ENCODE measurements at regions not wholly inside any gene's neighbourhood (a gene's known extent, or its start where the extent isn't known, plus 50 kb on each side); places are given as distances from the start of the nearest gene placed in this dataset.
"Not testable (repeated sequence)": the region's sequence is repeated elsewhere in the genome, so short reads cannot be mapped to it uniquely, and the experiment has no call there.

DNA sequence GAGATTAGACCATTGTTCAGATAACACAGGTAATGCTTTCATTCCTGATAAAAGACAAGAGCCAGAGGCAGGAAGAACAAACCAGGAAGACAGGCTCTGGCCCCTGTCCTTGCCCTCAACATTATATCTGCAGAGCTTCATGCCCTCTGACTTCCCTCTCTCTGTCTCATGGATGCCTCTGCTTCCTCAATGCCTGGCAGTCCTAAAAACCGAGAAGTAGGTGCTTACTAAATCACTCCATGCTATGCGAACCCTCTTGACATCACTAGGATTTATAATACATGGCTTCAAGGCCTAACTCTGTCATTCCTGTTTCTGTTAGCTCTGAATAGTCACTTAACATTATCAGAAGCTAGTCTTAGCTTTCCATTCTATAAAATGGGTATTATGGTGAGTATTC, 117.8 kb downstream of the TLR4 start:
- DNase-seq (ENCODE audit: low spot score) = no peak
- Mint-ChIP-seq H3K9me3 (peaks cover 7% of the 10 kb centered on the region), H3K4me1 (ENCODE audit: low read depth) (peaks cover 12% of the 10 kb centered on the region), H3K27ac (no peak overlapping the region), H3K36me3 (ENCODE audit: low read depth) (no peaks in the 10 kb centered on the region), H3K4me3 (no peak overlapping the region), H3K27me3 (ENCODE audit: insufficient read depth) (peaks cover 33% of the 10 kb centered on the region)
- intact Hi-C loops (cut with micrococcal nuclease) = no loop called here

DNA sequence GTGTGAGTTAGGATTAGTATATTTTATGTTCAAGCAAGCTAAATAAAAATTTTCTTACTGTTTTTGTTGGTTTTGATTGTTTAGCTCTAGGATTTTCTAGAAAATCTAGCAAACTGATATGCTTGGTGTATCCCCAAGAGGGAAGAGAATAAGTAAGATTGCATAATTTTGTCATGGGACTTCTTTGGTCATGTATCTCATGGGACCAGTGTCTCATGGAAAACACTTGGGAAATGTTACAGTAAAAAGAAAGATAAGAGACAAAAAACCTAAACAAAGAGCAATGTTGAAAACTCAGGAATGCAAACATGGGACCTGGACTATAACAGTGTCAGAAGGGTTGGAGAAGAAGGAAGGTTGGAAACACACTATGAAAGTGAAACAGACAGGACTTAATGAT, 119.4 kb downstream of the TLR4 start:
- intact Hi-C loops (cut with micrococcal nuclease) = no loop called here
- peaks cover 12% of the 10 kb centered on the region for H3K4me1 Mint-ChIP-seq (ENCODE audit: low read depth)
- peaks cover 7% of the 10 kb centered on the region for H3K9me3 Mint-ChIP-seq
- no peak overlapping the region for H3K4me3 Mint-ChIP-seq
- no peak for DNase-seq (ENCODE audit: low spot score)
- peaks cover 40% of the 10 kb centered on the region for H3K27me3 Mint-ChIP-seq (ENCODE audit: insufficient read depth)
- no peak overlapping the region for H3K27ac Mint-ChIP-seq
- H3K36me3 Mint-ChIP-seq (ENCODE audit: low read depth) = no peaks in the 10 kb centered on the region

- H3K4me3 Mint-ChIP-seq = no peak overlapping the region
Measured at GRCh38 chr9:117825609-117826347, 121.6 kb downstream of the TLR4 start.

GRCh38 chr9:117826837-117827236, 122.6 kb downstream of the TLR4 start:
- H3K4me3 Mint-ChIP-seq = no peak overlapping the region
- no peaks in the 10 kb centered on the region for H3K9me3 Mint-ChIP-seq
- no peaks in the 10 kb centered on the region for H3K36me3 Mint-ChIP-seq (ENCODE audit: low read depth)
- H3K4me1 Mint-ChIP-seq (ENCODE audit: low read depth) = peaks cover 12% of the 10 kb centered on the region
- H3K27ac Mint-ChIP-seq = no peak overlapping the region
- peaks cover 32% of the 10 kb centered on the region for H3K27me3 Mint-ChIP-seq (ENCODE audit: insufficient read depth)
- no peak for DNase-seq (ENCODE audit: low spot score)
- intact Hi-C loops (cut with micrococcal nuclease) = loop anchor here (1.0 kb wide), 1 partner anchor 44 kb away; no protein-coding TSS in a partner anchor

More at GRCh38 chr9:117825609-117826347, 121.6 kb downstream of the TLR4 start:
- Mint-ChIP-seq H3K4me1 (ENCODE audit: low read depth) (peaks cover 12% of the 10 kb centered on the region), H3K27me3 (ENCODE audit: insufficient read depth) (peaks cover 34% of the 10 kb centered on the region), H3K36me3 (ENCODE audit: low read depth) (no peaks in the 10 kb centered on the region), H3K27ac (peak overlapping the region; percentile 53), H3K9me3 (no peaks in the 10 kb centered on the region)
- DNase-seq (ENCODE audit: low spot score) = peak; percentile 41
- intact Hi-C loops (cut with micrococcal nuclease) = loop anchor here (1.0 kb wide), 1 partner anchor 42 kb away; no protein-coding TSS in a partner anchor

DNA sequence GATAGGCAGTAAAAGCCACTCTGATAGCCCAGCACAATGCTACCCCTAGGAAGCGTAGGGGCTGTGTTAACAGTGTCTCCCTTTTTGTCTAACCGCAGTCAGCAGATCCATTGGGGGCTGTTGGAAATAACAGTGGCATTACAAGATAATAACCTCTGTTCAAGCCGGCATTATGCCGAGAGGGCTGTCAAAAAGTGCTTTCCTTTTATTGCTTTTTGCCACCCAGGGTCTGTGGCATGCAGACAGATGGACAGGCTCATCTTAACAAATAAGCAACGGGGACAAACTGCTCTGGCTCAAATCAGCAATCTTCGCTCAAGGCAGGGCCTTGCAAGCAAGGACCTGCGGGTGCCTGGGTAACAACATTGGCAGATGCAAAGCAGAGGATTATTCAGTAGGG, 123.3 kb downstream of the TLR4 start:
- no peak overlapping the region for H3K27ac Mint-ChIP-seq
- no peaks in the 10 kb centered on the region for H3K36me3 Mint-ChIP-seq (ENCODE audit: low read depth)
- no peaks in the 10 kb centered on the region for H3K9me3 Mint-ChIP-seq
- intact Hi-C loops (cut with micrococcal nuclease) = no loop called here
- peaks cover 12% of the 10 kb centered on the region for H3K4me1 Mint-ChIP-seq (ENCODE audit: low read depth)
- H3K27me3 Mint-ChIP-seq (ENCODE audit: insufficient read depth) = peaks cover 29% of the 10 kb centered on the region
- H3K4me3 Mint-ChIP-seq = no peak overlapping the region
- no peak for DNase-seq (ENCODE audit: low spot score)

- H3K4me3 Mint-ChIP-seq = no peak overlapping the region
- intact Hi-C loops (cut with micrococcal nuclease) = no loop called here
- no peak for DNase-seq (ENCODE audit: low spot score)
- H3K27ac Mint-ChIP-seq = no peak overlapping the region
- H3K9me3 Mint-ChIP-seq = no peaks in the 10 kb centered on the region
- H3K36me3 Mint-ChIP-seq (ENCODE audit: low read depth) = no peaks in the 10 kb centered on the region
- peaks cover 34% of the 10 kb centered on the region for H3K27me3 Mint-ChIP-seq (ENCODE audit: insufficient read depth)
- H3K4me1 Mint-ChIP-seq (ENCODE audit: low read depth) = peaks cover 12% of the 10 kb centered on the region
Measured at GRCh38 chr9:117828466-117828865, 124.3 kb downstream of the TLR4 start.

DNA sequence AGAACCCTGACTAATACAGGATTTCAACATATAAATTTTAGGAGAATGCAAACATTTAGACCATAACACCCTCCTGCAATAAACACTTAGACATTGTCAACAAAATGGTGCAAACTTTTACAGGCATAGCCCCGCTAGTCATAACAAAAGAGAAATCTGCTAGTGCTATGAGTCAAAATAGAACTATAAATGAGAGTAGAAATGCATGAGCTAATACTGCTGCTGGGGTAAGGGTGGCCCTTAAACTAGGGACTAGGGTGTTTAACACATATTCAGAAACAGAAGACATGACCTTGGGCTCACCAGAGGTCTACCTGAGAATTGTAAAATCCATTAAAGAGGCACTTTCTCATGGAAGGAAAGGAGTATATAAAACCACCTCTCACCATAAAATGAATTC, 131.6 kb downstream of the TLR4 start:
- H3K27me3 Mint-ChIP-seq (ENCODE audit: insufficient read depth) = peaks cover 17% of the 10 kb centered on the region
- intact Hi-C loops (cut with micrococcal nuclease) = no loop called here
- DNase-seq (ENCODE audit: low spot score) = no peak

GRCh38 chr9:117839862-117840261, 135.7 kb downstream of the TLR4 start:
- Mint-ChIP-seq H3K4me1 (ENCODE audit: low read depth) (no peaks in the 10 kb centered on the region), H3K27me3 (ENCODE audit: insufficient read depth) (peaks cover 14% of the 10 kb centered on the region), H3K9me3 (no peaks in the 10 kb centered on the region), H3K4me3 (no peak overlapping the region), H3K36me3 (ENCODE audit: low read depth) (no peaks in the 10 kb centered on the region), H3K27ac (no peak overlapping the region)
- DNase-seq (ENCODE audit: low spot score) = no peak
- intact Hi-C loops (cut with micrococcal nuclease) = no loop called here

More for the DNA sequence above, 131.6 kb downstream of the TLR4 start:
- no peaks in the 10 kb centered on the region for H3K36me3 Mint-ChIP-seq (ENCODE audit: low read depth)
- no peaks in the 10 kb centered on the region for H3K9me3 Mint-ChIP-seq
- H3K4me1 Mint-ChIP-seq (ENCODE audit: low read depth) = no peaks in the 10 kb centered on the region
- no peak overlapping the region for H3K27ac Mint-ChIP-seq
- no peak overlapping the region for H3K4me3 Mint-ChIP-seq

DNA sequence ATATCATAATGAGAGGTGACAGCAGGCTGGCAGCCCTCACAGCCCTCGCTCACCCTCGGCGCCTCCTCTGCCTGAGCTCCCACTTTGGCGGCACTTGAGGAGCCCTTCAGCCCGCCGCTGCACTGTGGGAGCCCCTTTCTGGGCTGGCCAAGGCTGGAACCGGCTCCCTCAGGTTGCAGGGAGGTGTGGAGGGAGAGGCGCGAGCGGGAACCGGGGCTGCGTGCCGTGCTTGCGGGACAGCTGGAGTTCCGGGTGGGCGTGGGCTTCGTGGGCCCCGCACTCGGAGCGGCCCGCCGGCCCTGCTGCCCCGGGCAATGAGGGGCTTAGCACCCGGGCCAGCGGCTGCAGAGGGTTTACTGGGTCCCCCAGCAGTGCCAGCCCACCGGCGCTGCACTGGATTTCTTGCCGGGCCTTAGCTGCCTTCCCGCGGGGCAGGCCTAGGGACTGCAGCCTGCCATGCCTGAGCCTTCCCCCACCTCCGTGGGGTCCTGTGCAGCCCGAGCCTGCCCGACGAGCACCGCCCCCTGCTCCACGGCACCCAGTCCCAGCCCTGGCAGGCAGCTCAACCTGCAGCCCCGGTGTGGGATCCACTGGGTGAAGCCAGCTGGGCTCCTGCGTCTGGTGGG, 147.7 kb downstream of the TLR4 start:
- H3K4me3 Mint-ChIP-seq; H3K36me3 Mint-ChIP-seq (ENCODE audit: low read depth); H3K9me3 Mint-ChIP-seq; H3K27me3 Mint-ChIP-seq (ENCODE audit: insufficient read depth); H3K27ac Mint-ChIP-seq; intact Hi-C loops (cut with micrococcal nuclease); H3K4me1 Mint-ChIP-seq (ENCODE audit: low read depth); DNase-seq (ENCODE audit: low spot score): not testable (repeated sequence)

DNA sequence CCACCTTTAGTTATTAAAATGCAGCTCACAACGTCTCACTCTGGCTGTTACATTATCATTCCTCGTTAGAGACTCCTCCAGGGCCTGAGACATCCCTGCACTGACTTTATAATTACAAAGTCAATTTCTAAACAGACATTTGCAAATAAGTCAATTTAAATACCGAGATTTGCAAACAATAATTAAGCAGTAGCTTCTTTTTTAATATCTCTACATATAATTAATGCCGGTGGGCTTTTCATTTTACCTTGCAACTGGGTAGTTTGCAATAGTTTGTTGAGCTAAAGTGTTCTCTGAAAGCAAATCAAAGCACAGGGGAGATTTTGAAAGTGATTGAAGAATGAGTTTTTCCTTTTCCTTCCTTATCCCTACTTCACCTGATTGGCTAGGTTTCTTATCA, 154.4 kb downstream of the TLR4 start:
- H3K36me3 Mint-ChIP-seq (ENCODE audit: low read depth) = no peaks in the 10 kb centered on the region
- H3K27ac Mint-ChIP-seq = no peak overlapping the region
- no peak overlapping the region for H3K4me3 Mint-ChIP-seq
- no peaks in the 10 kb centered on the region for H3K27me3 Mint-ChIP-seq (ENCODE audit: insufficient read depth)
- DNase-seq (ENCODE audit: low spot score) = no peak
- H3K9me3 Mint-ChIP-seq = no peaks in the 10 kb centered on the region
- no peaks in the 10 kb centered on the region for H3K4me1 Mint-ChIP-seq (ENCODE audit: low read depth)
- intact Hi-C loops (cut with micrococcal nuclease) = no loop called here

DNA sequence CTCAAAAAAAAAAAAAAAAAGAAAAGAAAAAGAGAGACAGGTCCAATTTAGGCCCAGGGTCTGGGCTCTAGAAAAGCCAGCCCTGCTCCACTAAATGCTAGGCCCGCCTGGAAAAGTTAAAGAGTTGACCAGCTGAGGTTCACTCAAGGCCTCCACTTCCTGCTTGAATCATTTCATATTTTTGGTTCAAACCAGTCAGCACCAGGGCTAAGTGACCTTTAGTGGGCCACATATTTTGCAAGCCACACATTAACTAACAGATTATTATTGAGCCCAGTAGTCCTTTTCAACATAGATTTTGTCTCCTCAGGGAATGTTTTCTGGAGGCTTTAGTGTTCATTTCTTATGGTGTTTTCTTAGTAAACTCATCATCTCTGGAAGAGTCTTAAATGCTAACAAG, 156.6 kb downstream of the TLR4 start:
- Mint-ChIP-seq H3K4me3 (no peak overlapping the region), H3K27ac (no peak overlapping the region), H3K9me3 (no peaks in the 10 kb centered on the region), H3K27me3 (ENCODE audit: insufficient read depth) (peaks cover 3% of the 10 kb centered on the region), H3K36me3 (ENCODE audit: low read depth) (no peaks in the 10 kb centered on the region), H3K4me1 (ENCODE audit: low read depth) (no peaks in the 10 kb centered on the region)
- no peak for DNase-seq (ENCODE audit: low spot score)
- intact Hi-C loops (cut with micrococcal nuclease) = no loop called here

DNA sequence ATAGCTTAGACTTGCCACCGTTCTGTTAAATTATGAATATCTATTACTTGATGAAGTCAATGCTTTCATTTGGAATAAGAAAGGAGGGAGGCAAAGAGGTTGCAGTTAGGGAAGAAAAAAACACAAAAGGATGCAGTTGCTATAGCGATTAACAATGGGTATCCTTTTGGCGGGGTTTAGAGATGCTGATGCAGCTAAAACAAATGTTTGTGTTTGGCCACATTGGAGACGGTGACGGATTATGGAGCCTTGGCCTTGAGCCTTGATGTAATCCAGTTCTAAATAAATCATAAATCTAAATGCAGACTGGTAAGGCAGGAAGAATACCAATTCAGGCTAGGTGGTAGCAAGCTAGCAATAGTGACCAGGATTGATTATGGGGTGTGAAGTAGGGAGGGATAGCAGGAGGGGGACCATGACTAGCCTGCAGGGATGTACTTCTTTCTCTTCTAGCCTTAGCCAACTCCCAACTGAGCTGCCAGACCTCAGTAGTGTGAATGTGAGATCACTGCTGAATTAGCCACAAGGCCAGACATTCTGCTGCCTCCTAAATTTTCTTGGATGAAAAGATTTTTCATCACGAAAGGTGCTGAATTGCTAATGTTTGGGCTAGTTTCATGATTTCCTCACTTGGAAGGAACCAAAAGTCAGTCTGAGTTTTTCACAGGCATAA, 160.3 kb downstream of the TLR4 start:
- H3K36me3 Mint-ChIP-seq (ENCODE audit: low read depth) = no peaks in the 10 kb centered on the region
- no peaks in the 10 kb centered on the region for H3K4me1 Mint-ChIP-seq (ENCODE audit: low read depth)
- H3K27me3 Mint-ChIP-seq (ENCODE audit: insufficient read depth) = peaks cover 3% of the 10 kb centered on the region
- no peak for DNase-seq (ENCODE audit: low spot score)
- no peak overlapping the region for H3K27ac Mint-ChIP-seq
- no peaks in the 10 kb centered on the region for H3K9me3 Mint-ChIP-seq
- intact Hi-C loops (cut with micrococcal nuclease) = no loop called here
- no peak overlapping the region for H3K4me3 Mint-ChIP-seq

- Mint-ChIP-seq H3K27me3 (ENCODE audit: insufficient read depth) (peaks cover 3% of the 10 kb centered on the region), H3K36me3 (ENCODE audit: low read depth) (no peaks in the 10 kb centered on the region), H3K27ac (no peak overlapping the region), H3K4me1 (ENCODE audit: low read depth) (no peaks in the 10 kb centered on the region), H3K9me3 (no peaks in the 10 kb centered on the region), H3K4me3 (no peak overlapping the region)
- intact Hi-C loops (cut with micrococcal nuclease) = no loop called here
- no peak for DNase-seq (ENCODE audit: low spot score)
Measured at GRCh38 chr9:117868594-117868993, 164.4 kb downstream of the TLR4 start.

Data from activated T-helper 1 cell treated with anti-CD3 and anti-CD28 coated beads, Interleukin-12 subunit alpha, Interleukin-12 subunit beta, Interleukin-2, Interleukin-4 antibody, amounts not matched to agents 30 ng/mL and 10 ng/mL and 1 ng/mL, durations not matched to agents 14 hours and 24 hours and 36 hours (primary cell).